ENCODE measurements at regions not wholly inside any gene's neighbourhood (a gene's known extent, or its start where the extent isn't known, plus 50 kb on each side); places are given as distances from the start of the nearest gene placed in this dataset.
"Not testable (repeated sequence)": the region's sequence is repeated elsewhere in the genome, so short reads cannot be mapped to it uniquely, and the experiment has no call there.

DNA sequence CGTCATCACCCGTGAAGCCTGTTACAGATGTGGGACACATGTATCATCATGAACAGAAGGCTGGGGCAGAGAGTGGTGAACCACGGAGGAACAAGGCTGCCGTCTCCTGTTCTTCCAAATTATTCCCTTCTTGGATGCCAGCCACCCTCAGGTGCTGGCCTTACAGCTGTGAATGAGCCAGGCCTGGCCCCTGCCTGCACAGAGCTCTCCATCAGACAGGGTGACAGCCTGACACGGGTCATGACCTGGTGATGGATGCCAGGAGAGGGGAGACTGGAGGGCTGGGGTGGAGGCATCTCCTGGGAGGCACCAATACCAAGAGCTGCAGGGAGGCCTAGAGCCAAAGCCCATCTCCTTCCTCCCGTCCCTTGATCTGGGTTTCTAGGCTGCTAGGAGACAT, 230.0 kb upstream of the C1orf174 start:
- DNase-seq (ENCODE audit: low read depth, low spot score), result no peak
- no peaks in the 10 kb centered on the region for H3K9me3 ChIP-seq (ENCODE audit: low read depth, low read length)
- TF ChIP-seq POLR2AphosphoS5 (IDR thresholded peaks at IDR 0.05; ENCODE audit: borderline replicate concordance, low read depth, low read length) (no peak), EZH2 (IDR thresholded peaks at IDR 0.05) (no peak), FOXP2 (optimal IDR thresholded peaks at IDR 0.05; ENCODE audit: control extremely low read depth, extremely low read length, insufficient read depth) (no peak)
- no peaks in the 10 kb centered on the region for H3K36me3 ChIP-seq (ENCODE audit: insufficient read depth, low read length)
- H3K9ac ChIP-seq (ENCODE audit: insufficient read length), result no peak overlapping the region
- H3K27ac ChIP-seq, result no peak overlapping the region
- H3K4me3 ChIP-seq, result no peak overlapping the region

DNA sequence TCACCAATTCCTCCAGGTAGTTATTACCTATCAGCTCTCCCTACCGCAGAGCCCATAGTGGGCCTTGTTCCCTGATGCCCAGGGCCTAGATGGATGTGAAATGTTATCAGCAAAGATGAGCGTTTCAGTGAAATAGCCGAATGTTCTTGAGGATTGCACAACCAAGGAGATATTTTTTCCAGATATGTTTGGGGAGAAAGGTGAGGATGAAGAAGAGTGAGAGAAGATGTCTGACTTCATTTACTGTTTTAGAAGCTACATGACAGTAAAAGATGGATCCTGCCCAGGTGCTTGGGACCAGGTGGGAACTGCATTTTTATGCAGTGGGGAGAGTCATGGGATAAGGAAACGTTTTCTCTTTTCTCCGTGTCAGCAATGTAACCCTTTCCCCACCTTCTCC, 231.7 kb upstream of the C1orf174 start:
- Histone ChIP-seq H3K9me3 (ENCODE audit: low read depth, low read length) (no peaks in the 10 kb centered on the region), H3K4me3 (no peak overlapping the region)
- TF ChIP-seq FOXP2 (optimal IDR thresholded peaks at IDR 0.05; ENCODE audit: control extremely low read depth, extremely low read length, insufficient read depth), result no peak

DNA sequence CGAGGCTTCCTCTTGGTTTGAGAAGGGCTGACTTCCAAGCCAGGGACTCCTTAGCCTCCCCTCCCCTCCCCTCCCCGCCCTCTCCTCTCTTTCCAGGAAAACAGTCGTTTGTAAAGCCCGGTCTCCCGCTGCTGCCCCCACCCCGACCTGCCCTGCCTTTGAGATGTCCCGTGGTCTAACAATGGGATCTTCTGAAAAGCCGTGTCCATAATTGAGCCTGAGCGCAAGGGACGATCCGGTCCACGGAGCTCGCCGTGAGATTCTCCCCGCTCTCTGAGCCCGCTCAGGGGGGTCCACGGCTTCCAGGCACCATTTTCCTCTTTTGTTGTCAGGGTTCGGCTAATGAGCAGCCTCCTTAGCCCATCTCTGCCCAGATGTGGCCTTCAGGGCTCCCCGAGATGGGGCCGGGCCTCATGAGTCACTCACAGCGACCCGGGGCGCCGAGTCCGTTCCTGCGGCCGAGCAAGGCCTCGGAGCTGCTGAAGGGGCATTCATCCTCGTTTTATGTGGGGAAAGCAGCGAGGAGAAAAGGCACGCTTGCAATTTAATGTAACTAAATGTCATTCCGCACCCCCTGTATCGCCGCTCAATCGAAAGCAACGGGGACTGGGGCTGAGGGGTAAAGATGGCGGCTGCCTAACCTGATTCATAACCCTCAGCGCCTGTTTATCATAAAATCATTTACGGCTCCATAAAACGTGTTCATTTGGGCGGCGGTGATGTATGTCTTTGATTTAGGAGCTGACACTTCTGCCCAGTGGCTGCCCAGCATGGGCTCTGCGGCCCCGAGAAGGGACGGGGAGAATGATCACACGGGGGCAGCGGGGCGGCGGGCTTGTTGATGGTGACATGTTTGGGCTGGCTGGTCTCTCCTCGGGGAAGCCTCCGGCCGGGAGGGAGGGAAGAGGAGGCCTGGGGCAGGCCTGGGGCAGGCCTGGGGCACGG, 232.6 kb upstream of the C1orf174 start:
- Histone ChIP-seq H3K9ac (ENCODE audit: insufficient read length) (no peak overlapping the region), H3K27ac (no peak overlapping the region), H3K36me3 (ENCODE audit: insufficient read depth, low read length) (no peaks in the 10 kb centered on the region), H3K4me3 (no peak overlapping the region), H3K9me3 (ENCODE audit: low read depth, low read length) (no peaks in the 10 kb centered on the region)
- TF ChIP-seq POLR2AphosphoS5 (IDR thresholded peaks at IDR 0.05; ENCODE audit: borderline replicate concordance, low read depth, low read length) (no peak), EZH2 (IDR thresholded peaks at IDR 0.05) (no peak), FOXP2 (optimal IDR thresholded peaks at IDR 0.05; ENCODE audit: control extremely low read depth, extremely low read length, insufficient read depth) (no peak)
- no peak for DNase-seq (ENCODE audit: low read depth, low spot score)

More for the DNA sequence above, 231.7 kb upstream of the C1orf174 start:
- Histone ChIP-seq H3K36me3 (ENCODE audit: insufficient read depth, low read length) (no peaks in the 10 kb centered on the region), H3K9ac (ENCODE audit: insufficient read length) (no peak overlapping the region), H3K27ac (no peak overlapping the region)
- no peak for DNase-seq (ENCODE audit: low read depth, low spot score)

DNA sequence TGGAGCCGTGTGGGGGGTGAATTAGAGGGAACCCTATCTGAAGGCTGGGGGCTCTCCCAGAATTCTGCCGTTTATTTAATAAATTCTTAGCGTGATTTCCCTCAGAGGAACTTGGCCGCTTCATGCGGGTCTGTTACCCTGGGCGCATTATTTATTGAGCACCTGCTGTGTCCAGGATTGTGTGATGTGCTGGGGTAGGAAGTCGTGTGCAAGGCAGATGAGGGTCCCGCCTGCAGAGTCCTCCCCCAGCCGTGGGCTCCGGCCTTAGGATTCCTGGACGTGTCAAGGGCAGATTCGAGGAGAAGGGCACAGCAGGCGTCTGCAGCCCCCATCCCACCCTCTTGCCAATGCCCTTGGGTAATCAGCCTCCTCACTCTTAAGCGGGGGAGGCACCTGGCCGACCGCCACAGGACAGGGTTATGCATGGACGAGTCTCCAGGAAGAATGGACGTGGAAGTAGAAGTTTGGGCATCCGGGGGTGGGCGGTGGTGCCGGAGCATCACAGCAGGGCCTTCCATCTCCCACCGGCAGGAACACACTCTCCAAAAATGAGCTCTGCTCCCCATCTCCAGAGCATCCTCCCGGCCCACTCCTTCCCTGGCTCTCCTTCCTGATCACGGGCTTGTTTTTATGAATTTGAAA, 233.3 kb upstream of the C1orf174 start:
- no peaks in the 10 kb centered on the region for H3K9me3 ChIP-seq (ENCODE audit: low read depth, low read length)
- no peak for DNase-seq (ENCODE audit: low read depth, low spot score)
- TF ChIP-seq POLR2AphosphoS5 (IDR thresholded peaks at IDR 0.05; ENCODE audit: borderline replicate concordance, low read depth, low read length) (no peak), FOXP2 (optimal IDR thresholded peaks at IDR 0.05; ENCODE audit: control extremely low read depth, extremely low read length, insufficient read depth) (no peak), EZH2 (IDR thresholded peaks at IDR 0.05) (no peak)
- H3K36me3 ChIP-seq (ENCODE audit: insufficient read depth, low read length), result no peaks in the 10 kb centered on the region
- H3K9ac ChIP-seq (ENCODE audit: insufficient read length), result no peak overlapping the region
- no peak overlapping the region for H3K4me3 ChIP-seq
- H3K27ac ChIP-seq, result no peak overlapping the region

DNA sequence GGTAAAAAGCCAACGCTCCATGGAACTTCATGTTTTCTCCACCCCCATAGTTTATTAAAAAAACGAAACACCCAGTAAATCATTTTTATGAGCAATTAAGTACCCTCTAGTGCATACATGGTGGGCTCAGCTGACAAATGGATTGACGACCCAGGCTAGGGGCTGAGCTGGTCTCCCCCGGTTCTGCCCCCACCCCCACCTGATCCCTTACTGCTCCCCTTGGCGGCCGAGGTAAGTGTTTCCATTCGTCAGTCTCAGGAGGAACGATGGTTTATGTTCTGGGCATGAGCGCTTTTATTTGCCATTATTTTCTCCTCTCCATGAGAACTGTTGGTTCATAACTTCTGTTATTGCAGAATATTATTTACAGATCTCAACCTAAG, 233.9 kb upstream of the C1orf174 start:
- H3K4me3 ChIP-seq, result no peak overlapping the region
- TF ChIP-seq POLR2AphosphoS5 (IDR thresholded peaks at IDR 0.05; ENCODE audit: borderline replicate concordance, low read depth, low read length), result no peak
- DNase-seq (ENCODE audit: low read depth, low spot score), result no peak
- H3K9me3 ChIP-seq (ENCODE audit: low read depth, low read length), result no peaks in the 10 kb centered on the region
- no peaks in the 10 kb centered on the region for H3K36me3 ChIP-seq (ENCODE audit: insufficient read depth, low read length)
- no peak overlapping the region for H3K27ac ChIP-seq
- H3K9ac ChIP-seq (ENCODE audit: insufficient read length), result no peak overlapping the region

DNA sequence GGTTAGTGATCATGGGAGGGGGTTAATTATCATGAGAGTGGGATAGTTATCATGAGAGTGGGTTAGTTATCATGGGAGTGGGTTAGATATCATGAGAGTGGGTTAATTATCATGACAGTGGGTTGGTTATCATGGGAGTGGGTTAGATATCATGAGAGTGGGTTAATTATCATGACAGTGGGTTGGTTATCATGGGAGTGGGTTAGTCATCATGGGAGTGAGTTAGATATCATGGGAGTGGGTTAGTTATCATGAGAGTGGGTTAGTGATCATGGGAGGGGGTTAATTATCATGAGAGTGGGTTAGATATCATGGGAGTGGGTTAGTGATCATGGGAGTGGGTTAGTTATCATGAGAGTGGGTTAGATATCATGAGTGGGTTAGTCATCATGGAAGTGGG, 235.8 kb upstream of the C1orf174 start:
- not testable (repeated sequence) for DNase-seq (ENCODE audit: low read depth, low spot score); H3K9ac ChIP-seq (ENCODE audit: insufficient read length); H3K4me3 ChIP-seq; H3K9me3 ChIP-seq (ENCODE audit: low read depth, low read length); H3K36me3 ChIP-seq (ENCODE audit: insufficient read depth, low read length); H3K27ac ChIP-seq

DNA sequence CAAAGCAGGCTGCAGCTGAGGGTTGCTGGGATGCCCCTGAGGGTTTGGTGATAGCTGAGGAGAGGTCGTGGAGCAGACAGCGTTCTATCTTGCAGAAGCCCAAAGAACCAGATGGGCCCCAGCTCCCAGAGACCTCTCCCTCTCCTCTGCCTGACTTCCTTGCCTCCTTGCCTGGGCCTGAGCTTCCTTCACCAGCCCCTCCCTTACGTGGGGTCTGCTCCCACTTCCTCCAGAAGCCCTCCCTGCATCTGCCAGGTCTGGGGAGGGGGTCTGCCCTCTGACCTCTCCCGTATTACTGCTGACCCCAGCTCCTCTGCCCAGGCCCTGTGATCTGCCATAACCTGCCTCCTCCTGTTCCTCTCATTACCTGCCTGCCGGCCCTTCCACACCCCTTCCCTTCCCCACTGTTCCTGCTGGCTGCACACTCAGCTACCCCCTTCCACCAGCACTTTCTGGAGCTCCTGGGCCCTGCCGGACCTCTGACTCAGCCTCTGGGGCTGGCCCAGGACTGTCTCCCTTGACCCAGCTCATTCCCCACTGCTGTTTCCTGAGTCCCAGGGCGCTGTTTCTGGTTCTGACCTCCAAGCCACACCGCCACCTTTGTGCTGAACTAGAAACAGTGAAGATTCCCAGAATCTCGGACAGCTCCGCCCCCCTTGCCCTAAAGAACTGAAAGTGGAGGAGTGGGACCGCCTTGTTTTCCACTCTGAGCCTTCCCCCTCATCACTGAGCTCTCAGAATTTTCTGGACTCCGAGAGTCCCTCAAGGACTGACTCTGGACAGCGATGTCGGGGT, 237.7 kb upstream of the C1orf174 start:
- no peak overlapping the region for H3K4me3 ChIP-seq
- TF ChIP-seq FOXP2 (optimal IDR thresholded peaks at IDR 0.05; ENCODE audit: control extremely low read depth, extremely low read length, insufficient read depth) (no peak), EZH2 (IDR thresholded peaks at IDR 0.05) (no peak), POLR2AphosphoS5 (IDR thresholded peaks at IDR 0.05; ENCODE audit: borderline replicate concordance, low read depth, low read length) (no peak)
- no peak overlapping the region for H3K27ac ChIP-seq
- no peaks in the 10 kb centered on the region for H3K36me3 ChIP-seq (ENCODE audit: insufficient read depth, low read length)
- H3K9ac ChIP-seq (ENCODE audit: insufficient read length), result no peak overlapping the region
- no peak for DNase-seq (ENCODE audit: low read depth, low spot score)
- no peaks in the 10 kb centered on the region for H3K9me3 ChIP-seq (ENCODE audit: low read depth, low read length)

DNA sequence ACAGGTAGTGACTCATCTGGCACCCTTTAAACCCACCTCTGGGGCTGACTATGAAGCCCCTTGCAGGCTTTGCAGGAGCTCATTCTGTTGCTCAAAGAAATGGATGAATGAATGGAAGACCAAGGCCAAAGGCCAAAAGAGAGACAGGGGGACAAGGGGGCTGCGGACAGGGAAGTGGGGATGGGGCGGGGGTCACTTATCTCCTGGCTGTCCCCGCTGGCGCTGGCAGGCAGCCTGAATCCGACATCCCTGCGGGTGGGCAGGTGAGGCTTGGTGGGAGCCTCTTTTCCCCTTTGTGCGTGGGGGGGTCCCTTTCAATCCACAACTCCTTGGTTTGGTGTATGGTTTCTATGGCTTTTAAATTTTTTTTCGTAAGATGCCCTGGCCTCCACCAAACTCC, 239.6 kb upstream of the C1orf174 start:
- Histone ChIP-seq H3K4me3 (no peak overlapping the region), H3K9me3 (ENCODE audit: low read depth, low read length) (no peaks in the 10 kb centered on the region), H3K27ac (no peak overlapping the region), H3K36me3 (ENCODE audit: insufficient read depth, low read length) (no peaks in the 10 kb centered on the region), H3K9ac (ENCODE audit: insufficient read length) (no peak overlapping the region)
- TF ChIP-seq POLR2AphosphoS5 (IDR thresholded peaks at IDR 0.05; ENCODE audit: borderline replicate concordance, low read depth, low read length) (no peak), EZH2 (IDR thresholded peaks at IDR 0.05) (no peak), FOXP2 (optimal IDR thresholded peaks at IDR 0.05; ENCODE audit: control extremely low read depth, extremely low read length, insufficient read depth) (no peak)
- no peak for DNase-seq (ENCODE audit: low read depth, low spot score)
